MV-4-11 (cell line): ENCODE measurements at regions not wholly inside any gene's neighbourhood (a gene's known extent, or its start where the extent isn't known, plus 50 kb on each side); places are given as distances from the start of the nearest gene placed in this dataset.

ENCODE experiments used
- DNase-seq: peaks from one replicate; lab custom pipeline; 2025; lab: John Stamatoyannopoulos, UW

DNA sequence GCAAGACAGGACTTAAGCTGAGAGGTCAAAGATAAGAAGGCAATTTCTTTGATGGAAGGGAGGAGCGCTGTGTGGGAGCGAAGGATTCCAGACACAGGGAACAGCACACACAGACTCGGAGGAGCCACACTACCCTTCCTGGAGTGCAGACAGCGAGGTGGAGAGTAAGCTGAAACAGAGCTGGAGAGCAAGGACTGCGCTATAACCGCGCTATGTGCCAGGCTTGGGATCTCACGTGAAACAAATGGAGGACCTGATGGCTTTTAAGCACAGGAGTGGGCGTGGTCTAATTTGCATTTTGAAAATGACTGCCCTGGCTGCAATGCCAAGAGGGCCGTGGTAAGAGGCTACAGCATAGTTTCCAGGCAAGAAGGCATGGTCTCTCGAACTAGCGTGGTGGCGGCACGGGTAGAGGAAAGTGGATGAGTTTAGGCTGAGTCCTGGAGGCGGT is 113.9 kb upstream of the SORBS2 start:
- no peak for DNase-seq

DNA sequence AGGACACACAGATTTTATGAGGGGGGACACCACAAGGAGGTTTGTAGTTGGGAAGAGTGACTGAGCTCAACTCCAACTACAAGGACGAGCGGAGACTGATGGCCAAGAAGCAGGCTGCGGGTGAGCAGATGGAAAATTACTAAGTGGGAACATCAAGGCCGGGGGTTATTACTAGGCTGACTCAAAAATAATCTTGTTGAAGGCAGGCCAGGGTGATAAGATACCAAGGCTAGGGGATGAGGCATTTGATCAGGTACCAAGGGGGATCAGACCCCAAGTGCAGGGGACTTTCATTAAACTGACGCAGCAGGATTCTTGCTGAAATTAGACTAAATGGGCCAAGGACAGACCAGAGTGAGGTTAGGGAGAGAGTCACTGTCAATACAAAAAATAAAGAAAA is 119.4 kb upstream of the SORBS2 start:
- DNase-seq: no peak

- no peak for DNase-seq
These were observed 120.0 kb upstream of the SORBS2 start for GRCh38 chr4:185931986-185932385.

- DNase-seq: no peak
These were observed 120.5 kb upstream of the SORBS2 start for GRCh38 chr4:185932491-185932890.

- no peak for DNase-seq
These were observed 121.1 kb upstream of the SORBS2 start for GRCh38 chr4:185933078-185933581.

- DNase-seq: no peak
These were observed 124.8 kb upstream of the SORBS2 start for GRCh38 chr4:185936650-185937376.

GRCh38 chr4:185938654-185939053 is 126.7 kb upstream of the SORBS2 start:
- DNase-seq: no peak

DNA sequence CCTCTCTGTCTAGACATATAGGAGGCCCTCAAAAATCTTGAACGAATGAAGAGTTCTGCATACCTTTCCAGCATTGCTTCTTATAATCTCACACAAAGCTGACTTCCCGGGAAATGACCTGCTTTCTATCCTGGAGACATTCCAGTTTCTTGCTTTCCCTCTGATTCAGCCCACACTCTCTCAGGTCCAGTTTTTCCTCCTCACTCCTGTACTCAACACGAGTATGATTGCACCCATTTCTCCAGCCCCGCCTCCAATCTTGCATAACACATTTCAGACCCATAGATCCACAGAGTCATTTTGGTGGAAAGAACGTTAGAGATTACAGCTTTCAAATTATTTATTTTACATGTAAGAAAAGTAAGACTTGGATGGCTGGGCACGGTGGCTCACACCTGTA is 127.5 kb upstream of the TLR3 start:
- no peak for DNase-seq

GRCh38 chr4:185945252-185945651 is 123.7 kb upstream of the TLR3 start:
- DNase-seq: no peak

- DNase-seq: no peak
These were observed 123.0 kb upstream of the TLR3 start for GRCh38 chr4:185945906-185946305.

- no peak for DNase-seq
These were observed 118.1 kb upstream of the TLR3 start for GRCh38 chr4:185950891-185951290.

DNA sequence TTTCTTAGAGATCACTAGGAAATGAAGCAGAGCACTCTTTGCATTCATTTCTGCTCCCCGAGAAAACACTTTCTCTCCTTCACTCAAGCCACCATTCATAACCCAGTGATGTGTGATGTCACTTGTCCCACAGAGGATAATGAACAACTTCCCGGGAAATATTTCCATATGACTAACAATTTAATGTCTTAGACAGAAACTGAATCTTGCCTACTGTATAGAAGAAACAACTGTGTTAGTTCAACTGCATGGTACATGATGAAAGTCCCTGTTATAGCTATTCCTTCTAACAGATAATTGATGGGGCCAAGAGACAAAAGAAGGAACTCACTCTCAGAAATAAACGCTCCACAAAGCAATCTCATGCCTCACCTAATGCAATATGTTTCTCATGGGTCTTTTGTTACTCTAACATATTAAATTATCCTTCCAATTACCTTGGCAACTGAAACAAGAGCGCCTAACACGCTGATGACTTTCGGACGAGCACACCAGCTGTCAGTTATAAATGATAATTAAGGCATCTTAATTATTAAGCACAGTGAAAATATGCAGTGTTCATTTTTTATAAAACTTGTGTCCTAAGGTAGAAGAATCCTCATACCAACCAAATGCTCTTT is 113.7 kb upstream of the TLR3 start:
- no peak for DNase-seq

- DNase-seq: no peak
These were observed 113.0 kb upstream of the TLR3 start for GRCh38 chr4:185955826-185956543.

GRCh38 chr4:185956544-185956940 is 112.4 kb upstream of the TLR3 start:
- DNase-seq: no peak

- no peak for DNase-seq
These were observed 110.7 kb upstream of the TLR3 start for GRCh38 chr4:185958094-185958747.

DNA sequence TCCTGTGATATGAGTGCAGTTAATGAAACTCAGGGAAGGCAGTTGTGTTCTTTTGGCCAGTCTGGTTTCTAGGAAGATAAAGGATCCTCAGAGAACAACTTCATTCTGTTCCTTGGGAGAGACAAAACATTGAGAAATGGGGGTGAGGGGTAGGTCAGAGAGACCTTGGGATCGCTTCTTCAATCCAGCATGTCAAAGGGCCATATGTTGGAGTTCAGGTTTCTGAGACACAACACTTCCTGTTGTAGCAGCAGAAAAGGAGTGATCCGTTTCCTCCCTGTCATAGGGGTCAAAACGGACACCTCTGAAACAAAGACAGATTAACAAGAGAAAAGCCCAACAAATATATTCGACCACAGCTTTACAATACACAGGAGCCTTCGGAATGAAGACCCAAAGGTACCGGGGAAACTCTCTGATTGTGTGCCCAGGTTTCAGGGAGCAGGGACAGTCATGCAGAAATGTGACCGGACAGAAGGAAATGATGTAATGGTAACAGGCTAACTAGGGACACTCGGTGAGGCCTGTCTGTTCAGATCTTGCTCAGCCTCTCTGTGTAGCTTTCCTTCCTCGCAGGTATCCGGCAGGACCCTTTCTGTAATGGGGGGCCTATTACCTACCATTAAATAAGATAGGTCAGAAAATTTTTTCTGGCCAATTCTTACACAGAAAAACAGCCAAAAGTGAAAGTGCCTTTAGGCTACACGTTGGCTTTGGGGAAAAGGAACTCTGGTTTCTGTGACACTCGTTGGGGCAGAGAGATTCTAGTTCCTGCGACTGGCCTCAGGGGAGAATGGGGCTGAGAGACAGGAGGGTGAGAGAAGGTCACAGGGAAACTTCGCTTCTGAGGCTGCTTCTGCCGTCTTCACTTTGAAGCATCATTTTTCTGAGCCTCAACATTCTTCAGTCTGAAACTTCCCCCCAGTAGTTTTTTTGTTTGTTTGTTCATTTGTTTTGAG is 103.3 kb upstream of the TLR3 start:
- no peak for DNase-seq

- no peak for DNase-seq
These were observed 102.4 kb upstream of the TLR3 start for GRCh38 chr4:185966549-185966948.

GRCh38 chr4:185966997-185967775 is 101.8 kb upstream of the TLR3 start:
- DNase-seq: no peak

GRCh38 chr4:185969657-185970056 is 99.3 kb upstream of the TLR3 start:
- no peak for DNase-seq

GRCh38 chr4:185987961-185988627 is 80.9 kb upstream of the TLR3 start:
- no peak for DNase-seq
